A673 (cell line): ENCODE measurements at regions not wholly inside any gene's neighbourhood (a gene's known extent, or its start where the extent isn't known, plus 50 kb on each side); places are given as distances from the start of the nearest gene placed in this dataset.

Source experiments
- BruUV-seq: library from RNA; stranded (reverse); fragments of 400-500 nt; replicated peaks from 2 replicates; lab custom pipeline; 2021; lab: Mats Ljungman, UMichigan
- CTCF ChIA-PET: fragments of 300-600 bp; sonication (Branson Sonifier 250); formaldehyde crosslinking; loops from one replicate; lab custom pipeline; 2022; ENCODE audit warnings: antibody characterized with exemption; lab: Charles Lee
- POLR2A ChIA-PET: fragments of 300-600 bp; sonication (Branson Sonifier 250); formaldehyde crosslinking; loops from one replicate; lab custom pipeline; 2022; ENCODE audit warnings: antibody characterized with exemption; ENCODE audit not compliant: low non-redundant PET; lab: Charles Lee
- DNase-seq: peaks from one replicate; pipeline ENCODE4 v3.0.0-alpha.2; 2015; ENCODE audit warnings: low spot score
- H3K27ac ChIP-seq: fragments of 200-600 bp; sonication (generic); 2 replicates; pipeline ENCODE4 v1.5.1; 2016; ENCODE audit warnings: mixed run types, low read depth, mild to moderate bottlenecking, mixed read lengths, antibody characterized with exemption, low read length; ENCODE audit not compliant: poor library complexity, severe bottlenecking
- H3K27me3 ChIP-seq: fragments of 200-600 bp; sonication (generic); replicated peaks from 2 replicates; pipeline ENCODE4 v1.6.1; 2017; ENCODE audit warnings: mixed run types, low read depth, mild to moderate bottlenecking, mixed read lengths, antibody characterized with exemption, low read length; ENCODE audit not compliant: insufficient read depth, poor library complexity
- H3K36me3 ChIP-seq: fragments of 200-600 bp; sonication (generic); 2 replicates; pipeline ENCODE4 v1.6.1; 2016; ENCODE audit warnings: mixed run types, mild to moderate bottlenecking, mixed read lengths, antibody characterized with exemption, low read length; ENCODE audit not compliant: insufficient read depth, poor library complexity, severe bottlenecking
- H3K4me1 ChIP-seq: fragments of 200-600 bp; sonication (generic); 2 replicates; pipeline ENCODE4 v1.6.1; 2017; ENCODE audit warnings: mixed run types, mild to moderate bottlenecking, mixed read lengths, antibody characterized with exemption, low read length; ENCODE audit not compliant: insufficient read depth, poor library complexity, severe bottlenecking
- H3K4me3 ChIP-seq: fragments of 200-600 bp; sonication (generic); 2 replicates; pipeline ENCODE4 v1.5.1; 2016; ENCODE audit warnings: low read depth, mixed run types, mild to moderate bottlenecking, mixed read lengths, low read length; ENCODE audit not compliant: poor library complexity, severe bottlenecking
- H3K9me3 ChIP-seq: fragments of 200-600 bp; sonication (generic); 2 replicates; pipeline ENCODE4 v1.6.1; 2016; ENCODE audit warnings: mixed run types, low read depth, mild to moderate bottlenecking, mixed read lengths, antibody characterized with exemption, low read length; ENCODE audit not compliant: poor library complexity, severe bottlenecking
- CTCF ChIP-seq: fragments of 300-800, 200-600 bp; sonication (generic); conservative IDR thresholded peaks from 2 replicates; pipeline ENCODE4 v1.5.1; 2017; ENCODE audit warnings: low read depth, mild to moderate bottlenecking, antibody characterized with exemption, low read length, moderate library complexity, mixed read lengths
- EZH2 ChIP-seq: fragments of 200-600 bp; sonication (generic); IDR thresholded peaks from 2 replicates; pipeline ENCODE4 v1.6.1; 2017; ENCODE audit warnings: borderline replicate concordance, low read depth, mild to moderate bottlenecking, mixed read lengths, antibody characterized with exemption, low read length; ENCODE audit not compliant: poor library complexity, severe bottlenecking
- intact Hi-C: fragments of 100-400 bp; cut with micrococcal nuclease; formaldehyde crosslinking; loops from one replicate; pipeline ENCODE4 v1.10.0; 2022; ENCODE audit not compliant: unreplicated experiment

- no peak for DNase-seq
- H3K27ac ChIP-seq = no peak overlapping the region
These were observed 96.8 kb upstream of the AGR3 start for GRCh38 chr7:16978358-16979244.

DNA sequence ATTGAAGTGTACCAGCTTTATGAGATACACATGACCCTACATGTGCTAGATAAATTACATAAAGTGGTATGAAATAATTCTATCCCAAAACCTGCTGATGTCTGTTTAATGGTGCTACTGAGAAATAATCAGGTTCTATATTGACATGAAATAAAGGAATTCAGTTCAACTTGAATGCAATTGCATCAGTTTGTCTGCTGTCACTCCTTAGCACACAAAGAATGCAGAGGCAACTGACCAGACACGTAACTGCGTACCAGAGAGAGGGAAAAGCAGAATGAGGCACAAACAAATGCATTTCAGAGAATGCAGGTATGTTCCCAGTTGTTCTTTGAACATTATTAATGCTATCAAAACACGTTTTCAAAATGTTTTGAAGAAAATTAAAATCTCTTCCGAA lies 98.8 kb upstream of the AGR3 start:
- CTCF ChIA-PET = no interaction called here
- POLR2A ChIA-PET = no interaction called here

More at GRCh38 chr7:16978358-16979244, 96.8 kb upstream of the AGR3 start:
- POLR2A ChIA-PET = no interaction called here
- Histone ChIP-seq H3K9me3 (no peaks in the 10 kb centered on the region), H3K27me3 (no peaks in the 10 kb centered on the region), H3K36me3 (no peaks in the 10 kb centered on the region), H3K4me3 (no peak overlapping the region), H3K4me1 (peaks cover 13% of the 10 kb centered on the region)
- TF ChIP-seq EZH2 (no peak), CTCF (no peak)
- intact Hi-C loops = no loop called here
- CTCF ChIA-PET = no interaction called here
- no TSS peak for BruUV-seq

More for the DNA sequence above, 98.8 kb upstream of the AGR3 start:
- H3K9me3 ChIP-seq = no peaks in the 10 kb centered on the region
- H3K27ac ChIP-seq = no peak overlapping the region
- no peak for DNase-seq
- H3K4me3 ChIP-seq = no peak overlapping the region
- no peaks in the 10 kb centered on the region for H3K27me3 ChIP-seq
- intact Hi-C loops = loop anchor here (5.0 to 10.0 kb wide), 3 partner anchors 174 to 667 kb away; no protein-coding TSS in a partner anchor
- TF ChIP-seq CTCF (no peak), EZH2 (no peak)
- no peaks in the 10 kb centered on the region for H3K36me3 ChIP-seq
- peaks cover 18% of the 10 kb centered on the region for H3K4me1 ChIP-seq
- no TSS peak for BruUV-seq
